Memory B cell (primary cell): ENCODE measurements at regions not wholly inside any gene's neighbourhood (a gene's known extent, or its start where the extent isn't known, plus 50 kb on each side); places are given as distances from the start of the nearest gene placed in this dataset.

Experiments
- ATAC-seq: fragments of 150-1000 bp; cut with Tn5 transposase; 2 replicates; pipeline ENCODE4 v1.10.0; 2021; ENCODE audit warnings: low read depth, mild to moderate bottlenecking, moderate library complexity
- DNase-seq, 2 donors: peaks; one replicate each; pipeline ENCODE4 v3.0.0; 2022; ENCODE audit warnings: low spot score in 2 of 2
- H3K27ac Mint-ChIP-seq: one replicate; pipeline ENCODE4 v1.8.0; 2022; ENCODE audit warnings: mild to moderate bottlenecking, moderate library complexity, mixed read lengths
- H3K27me3 Mint-ChIP-seq: one replicate; pipeline ENCODE4 v1.8.0; 2022; ENCODE audit warnings: mixed read lengths
- H3K36me3 Mint-ChIP-seq: one replicate; pipeline ENCODE4 v1.8.0; 2022; ENCODE audit warnings: mild to moderate bottlenecking, mixed read lengths
- H3K4me1 Mint-ChIP-seq: one replicate; pipeline ENCODE4 v1.8.0; 2022; ENCODE audit warnings: mixed read lengths
- H3K4me3 Mint-ChIP-seq: one replicate; pipeline ENCODE4 v1.8.0; 2022; ENCODE audit warnings: mild to moderate bottlenecking, moderate library complexity, mixed read lengths
- H3K9me3 Mint-ChIP-seq: one replicate; pipeline ENCODE4 v1.8.0; 2022; ENCODE audit warnings: mixed read lengths

- Mint-ChIP-seq H3K27ac (no peak overlapping the region), H3K9me3 (no peaks in the 10 kb centered on the region), H3K36me3 (no peaks in the 10 kb centered on the region), H3K4me1 (no peaks in the 10 kb centered on the region), H3K4me3 (no peak overlapping the region), H3K27me3 (peaks cover 5% of the 10 kb centered on the region)
- ATAC-seq = no peak
- DNase-seq = no peak
Measured at GRCh38 chr16:55976815-55977214, 101.6 kb upstream of the CES5A start.

DNA sequence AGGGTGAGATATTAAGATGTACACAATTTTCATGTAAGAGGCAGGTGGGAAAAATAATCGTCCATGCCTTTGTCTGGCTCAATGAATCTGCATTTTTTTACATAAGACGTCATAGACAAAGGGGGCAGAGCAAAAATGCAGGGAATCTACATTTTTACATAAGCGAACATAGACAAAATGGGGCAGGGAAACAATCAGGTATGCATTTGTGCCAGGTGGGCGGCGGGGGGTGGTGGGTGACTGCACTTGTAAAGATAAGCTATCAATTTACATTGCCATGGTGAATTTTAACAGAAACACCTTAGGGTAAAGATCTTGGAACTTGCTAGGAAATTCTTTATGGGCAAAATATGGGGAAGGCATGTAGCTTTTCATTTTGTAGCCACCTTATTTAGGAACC, 96.3 kb upstream of the CES5A start:
- no peaks in the 10 kb centered on the region for H3K36me3 Mint-ChIP-seq
- ATAC-seq = no peak
- H3K9me3 Mint-ChIP-seq = no peaks in the 10 kb centered on the region
- no peak overlapping the region for H3K4me3 Mint-ChIP-seq
- no peak overlapping the region for H3K27ac Mint-ChIP-seq
- H3K27me3 Mint-ChIP-seq = peaks cover 5% of the 10 kb centered on the region
- no peak for DNase-seq
- H3K4me1 Mint-ChIP-seq = no peaks in the 10 kb centered on the region

DNA sequence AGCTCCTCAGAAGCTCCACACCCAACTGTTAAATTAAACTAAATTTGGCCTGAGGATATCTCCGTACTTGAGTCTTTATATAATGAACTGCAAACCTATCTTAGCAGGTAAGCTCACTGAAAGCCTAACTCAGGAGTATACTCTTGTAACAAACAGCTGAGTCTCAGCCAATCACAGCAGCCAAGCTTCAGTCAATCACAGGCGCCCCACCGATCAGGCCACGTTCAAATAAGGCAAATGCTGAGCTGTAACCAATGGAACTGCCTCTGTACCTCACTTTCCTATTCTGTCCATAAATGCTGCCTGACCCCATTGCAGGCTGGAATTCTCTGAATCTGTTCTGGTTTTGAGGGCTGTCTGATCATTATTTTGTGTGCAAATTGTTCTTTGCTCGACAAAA, 93.0 kb upstream of the CES5A start:
- no peaks in the 10 kb centered on the region for H3K4me1 Mint-ChIP-seq
- no peaks in the 10 kb centered on the region for H3K36me3 Mint-ChIP-seq

DNA sequence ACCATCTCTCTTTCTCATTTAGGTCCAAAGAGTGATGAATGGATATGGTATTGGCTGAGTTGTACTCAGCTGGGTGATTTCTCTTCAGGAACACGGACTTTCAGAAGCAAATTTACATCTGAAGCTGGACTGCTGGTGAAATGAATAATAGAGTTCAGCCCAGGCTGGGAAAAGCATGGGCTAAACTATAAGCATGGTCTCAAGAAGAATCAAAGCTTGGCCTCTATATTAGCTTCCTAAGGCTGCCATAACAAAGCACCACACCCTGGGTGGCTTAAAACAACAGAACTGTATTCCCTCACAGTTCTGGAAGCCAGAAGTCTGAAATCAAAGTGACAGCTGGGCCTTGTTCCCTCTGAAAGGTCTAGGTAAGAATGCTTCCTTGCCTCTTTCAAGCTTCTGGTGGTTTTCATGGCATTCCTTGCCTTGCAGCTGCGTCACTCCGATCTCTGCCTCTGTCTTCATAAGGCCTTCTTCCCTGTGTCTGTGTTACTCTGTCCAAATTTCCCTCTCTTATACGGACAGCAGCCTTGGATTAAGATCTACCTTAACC, 89.8 kb upstream of the CES5A start:
- ATAC-seq (no peak), DNase-seq (no peak)
- Mint-ChIP-seq H3K9me3 (peaks cover 4% of the 10 kb centered on the region), H3K4me1 (no peaks in the 10 kb centered on the region), H3K36me3 (no peaks in the 10 kb centered on the region), H3K27ac (no peak overlapping the region), H3K4me3 (no peak overlapping the region), H3K27me3 (peaks cover 14% of the 10 kb centered on the region)

More for the DNA sequence above, 93.0 kb upstream of the CES5A start:
- DNase-seq = no peak
- ATAC-seq = no peak
- no peaks in the 10 kb centered on the region for H3K9me3 Mint-ChIP-seq
- H3K27me3 Mint-ChIP-seq = peaks cover 9% of the 10 kb centered on the region
- no peak overlapping the region for H3K27ac Mint-ChIP-seq
- H3K4me3 Mint-ChIP-seq = no peak overlapping the region

DNA sequence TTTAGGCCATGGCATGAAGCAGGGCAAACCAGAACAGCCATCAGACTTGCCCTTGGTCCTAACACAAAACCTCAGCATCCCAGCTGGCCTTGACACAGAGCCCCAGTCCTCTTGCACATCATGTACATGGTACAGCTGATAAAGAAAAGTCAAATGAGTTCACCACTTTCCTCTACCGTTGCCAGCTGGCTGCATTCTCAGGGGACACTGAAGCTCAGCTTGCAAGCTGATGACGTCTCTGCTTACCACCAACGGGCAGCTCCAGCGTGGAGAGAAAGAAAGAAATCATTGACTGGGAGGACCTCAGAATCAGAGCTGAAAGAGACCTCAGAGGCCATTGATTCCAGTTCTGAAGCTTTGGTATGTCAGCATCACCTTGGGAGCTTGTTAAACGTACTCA, 80.7 kb upstream of the CES5A start:
- Mint-ChIP-seq H3K27me3 (peaks cover 6% of the 10 kb centered on the region), H3K4me1 (no peaks in the 10 kb centered on the region), H3K27ac (no peak overlapping the region), H3K36me3 (peaks cover 5% of the 10 kb centered on the region), H3K4me3 (no peak overlapping the region), H3K9me3 (peaks cover 7% of the 10 kb centered on the region)
- DNase-seq (no peak), ATAC-seq (no peak)

GRCh38 chr16:55955424-55955823, 80.3 kb upstream of the CES5A start:
- DNase-seq (no peak), ATAC-seq (no peak)
- Mint-ChIP-seq H3K4me3 (no peak overlapping the region), H3K4me1 (no peaks in the 10 kb centered on the region), H3K27ac (no peak overlapping the region), H3K36me3 (peaks cover 6% of the 10 kb centered on the region), H3K27me3 (peaks cover 7% of the 10 kb centered on the region), H3K9me3 (peaks cover 8% of the 10 kb centered on the region)

- peaks cover 9% of the 10 kb centered on the region for H3K9me3 Mint-ChIP-seq
- H3K36me3 Mint-ChIP-seq = peaks cover 7% of the 10 kb centered on the region
- no peak overlapping the region for H3K4me3 Mint-ChIP-seq
- ATAC-seq (no peak), DNase-seq (no peak)
- H3K4me1 Mint-ChIP-seq = no peaks in the 10 kb centered on the region
- H3K27ac Mint-ChIP-seq = no peak overlapping the region
- peaks cover 8% of the 10 kb centered on the region for H3K27me3 Mint-ChIP-seq
Measured at GRCh38 chr16:55954906-55955305, 79.7 kb upstream of the CES5A start.

DNA sequence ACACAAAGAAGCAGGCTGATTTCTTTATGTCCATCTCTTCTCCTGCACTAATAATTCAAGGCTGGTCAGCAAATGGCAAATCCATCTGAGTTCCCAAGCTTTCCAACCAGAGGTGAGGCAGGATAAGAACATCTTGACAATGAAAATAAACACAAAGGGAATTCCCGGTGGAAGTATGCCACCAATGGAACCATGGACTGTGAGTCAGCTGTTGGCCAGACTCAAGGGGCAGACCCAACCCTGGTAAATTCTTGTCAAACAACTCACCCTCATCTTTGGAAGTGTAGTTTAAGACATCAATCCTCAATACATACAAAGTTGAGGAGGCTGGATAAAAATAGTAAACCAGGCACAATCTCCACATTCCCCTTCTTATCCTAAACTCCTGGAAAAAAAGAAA, 74.3 kb upstream of the CES5A start:
- Mint-ChIP-seq H3K4me3 (no peak overlapping the region), H3K36me3 (peaks cover 2% of the 10 kb centered on the region), H3K9me3 (peaks cover 6% of the 10 kb centered on the region), H3K27ac (no peak overlapping the region), H3K27me3 (peaks cover 25% of the 10 kb centered on the region), H3K4me1 (peaks cover 4% of the 10 kb centered on the region)
- ATAC-seq (no peak), DNase-seq (no peak)

DNA sequence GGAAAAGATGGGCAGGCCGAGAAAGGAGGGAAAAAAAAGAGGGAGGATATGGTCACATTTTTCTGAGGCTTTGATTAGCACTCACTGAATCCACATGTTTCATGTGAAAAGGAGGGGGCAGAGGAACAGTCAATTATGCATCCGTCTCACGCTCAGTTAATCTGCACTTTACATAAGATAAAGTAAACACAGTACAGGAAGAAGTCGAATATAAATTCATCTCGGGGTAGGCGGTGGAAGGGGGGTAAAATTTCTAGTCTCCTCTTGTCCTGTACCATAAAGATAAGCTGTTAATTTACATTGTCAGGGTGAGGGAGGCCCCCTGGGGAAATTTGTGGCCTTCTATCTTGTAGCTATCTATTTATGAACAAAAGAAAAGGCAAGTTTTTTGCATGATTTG, 73.1 kb upstream of the CES5A start:
- peaks cover 25% of the 10 kb centered on the region for H3K27me3 Mint-ChIP-seq
- peaks cover 6% of the 10 kb centered on the region for H3K9me3 Mint-ChIP-seq

DNA sequence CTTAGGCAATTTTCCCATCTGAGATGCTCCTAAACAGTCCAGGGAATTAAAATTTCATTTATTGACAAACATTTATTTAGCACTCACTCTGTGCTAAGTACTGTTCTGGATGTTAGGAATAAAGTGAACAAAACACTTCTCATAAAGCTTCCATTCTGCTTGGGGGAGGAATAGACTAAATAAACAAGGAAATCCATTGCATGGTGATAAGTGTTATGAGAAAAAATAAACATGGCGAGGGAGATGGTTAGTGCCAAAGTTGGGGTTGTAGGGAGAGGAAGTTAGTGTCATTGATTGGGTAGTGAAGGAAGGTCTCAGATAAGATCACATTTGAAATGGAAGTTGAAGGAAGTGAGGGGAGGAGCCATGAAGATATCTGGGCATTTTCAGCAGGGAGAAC, 72.2 kb upstream of the CES5A start:
- no peak for DNase-seq
- peaks cover 4% of the 10 kb centered on the region for H3K4me1 Mint-ChIP-seq
- H3K4me3 Mint-ChIP-seq = no peak overlapping the region
- H3K36me3 Mint-ChIP-seq = peaks cover 2% of the 10 kb centered on the region
- H3K9me3 Mint-ChIP-seq = peaks cover 6% of the 10 kb centered on the region
- peaks cover 23% of the 10 kb centered on the region for H3K27me3 Mint-ChIP-seq
- no peak for ATAC-seq
- no peak overlapping the region for H3K27ac Mint-ChIP-seq

More for the DNA sequence above, 73.1 kb upstream of the CES5A start:
- Mint-ChIP-seq H3K4me1 (peaks cover 4% of the 10 kb centered on the region), H3K36me3 (peaks cover 2% of the 10 kb centered on the region), H3K27ac (no peak overlapping the region), H3K4me3 (no peak overlapping the region)
- DNase-seq = no peak
- no peak for ATAC-seq

GRCh38 chr16:55944377-55944802, 69.2 kb upstream of the CES5A start:
- Mint-ChIP-seq H3K27ac (no peak overlapping the region), H3K27me3 (peaks cover 21% of the 10 kb centered on the region), H3K4me3 (no peak overlapping the region), H3K36me3 (no peaks in the 10 kb centered on the region), H3K4me1 (peaks cover 4% of the 10 kb centered on the region), H3K9me3 (no peaks in the 10 kb centered on the region)
- DNase-seq (peak; percentile 44 to 46), ATAC-seq (peak; percentile 49)

- H3K9me3 Mint-ChIP-seq = no peaks in the 10 kb centered on the region
- peaks cover 19% of the 10 kb centered on the region for H3K27me3 Mint-ChIP-seq
- ATAC-seq (no peak), DNase-seq (no peak)
- H3K36me3 Mint-ChIP-seq = no peaks in the 10 kb centered on the region
- H3K4me1 Mint-ChIP-seq = peaks cover 4% of the 10 kb centered on the region
- H3K4me3 Mint-ChIP-seq = no peak overlapping the region
- no peak overlapping the region for H3K27ac Mint-ChIP-seq
Measured at GRCh38 chr16:55943267-55943666, 68.1 kb upstream of the CES5A start.

- no peak overlapping the region for H3K27ac Mint-ChIP-seq
- no peak for ATAC-seq
- H3K4me3 Mint-ChIP-seq = no peak overlapping the region
- DNase-seq = no peak
- no peaks in the 10 kb centered on the region for H3K36me3 Mint-ChIP-seq
- peaks cover 4% of the 10 kb centered on the region for H3K4me1 Mint-ChIP-seq
- peaks cover 16% of the 10 kb centered on the region for H3K27me3 Mint-ChIP-seq
- H3K9me3 Mint-ChIP-seq = no peaks in the 10 kb centered on the region
Measured at GRCh38 chr16:55942821-55943220, 67.6 kb upstream of the CES5A start.

GRCh38 chr16:55941552-55941951, 66.4 kb upstream of the CES5A start:
- H3K4me3 Mint-ChIP-seq = no peak overlapping the region
- H3K27me3 Mint-ChIP-seq = peaks cover 16% of the 10 kb centered on the region
- no peaks in the 10 kb centered on the region for H3K36me3 Mint-ChIP-seq
- no peaks in the 10 kb centered on the region for H3K9me3 Mint-ChIP-seq
- ATAC-seq (no peak), DNase-seq (no peak)
- no peaks in the 10 kb centered on the region for H3K4me1 Mint-ChIP-seq
- no peak overlapping the region for H3K27ac Mint-ChIP-seq

DNA sequence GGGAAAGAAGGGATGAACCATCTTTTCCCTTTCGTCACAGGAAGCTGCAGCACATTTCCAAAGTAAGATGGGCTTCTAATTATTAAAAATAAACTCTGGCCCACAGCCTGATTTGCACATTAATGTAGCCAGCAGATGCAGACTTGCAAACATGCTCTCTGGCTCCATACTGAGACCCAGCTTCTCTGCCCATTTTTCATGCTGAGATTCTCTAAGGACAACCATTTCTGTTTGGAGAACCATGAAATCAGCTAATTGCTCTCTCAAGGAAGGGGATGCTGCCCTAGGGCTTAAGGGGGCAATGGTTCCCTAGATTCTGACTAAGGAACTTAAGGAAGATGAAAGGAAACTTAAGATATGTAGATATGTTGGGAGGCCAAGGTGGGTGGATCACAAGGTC, 63.0 kb upstream of the CES5A start:
- H3K27me3 Mint-ChIP-seq = peaks cover 15% of the 10 kb centered on the region
- H3K4me3 Mint-ChIP-seq = no peak overlapping the region
- ATAC-seq = no peak
- H3K4me1 Mint-ChIP-seq = no peaks in the 10 kb centered on the region
- no peaks in the 10 kb centered on the region for H3K36me3 Mint-ChIP-seq
- no peak overlapping the region for H3K27ac Mint-ChIP-seq
- DNase-seq = no peak
- H3K9me3 Mint-ChIP-seq = no peaks in the 10 kb centered on the region
